Activated CD4-positive, alpha-beta T cell treated with anti-CD3 and anti-CD28 coated beads for 36 hours (primary cell): ENCODE measurements at regions not wholly inside any gene's neighbourhood (a gene's known extent, or its start where the extent isn't known, plus 50 kb on each side); places are given as distances from the start of the nearest gene placed in this dataset.

Experiments
- ATAC-seq: fragments of 200-7000 bp; cut with Tn5 transposase; one replicate; pipeline ENCODE4 v1.10.0; 2021; ENCODE audit warnings: mild to moderate bottlenecking, moderate library complexity
- CTCF ChIA-PET: fragments of 350-600 bp; sonication (Branson Sonifier 250); formaldehyde crosslinking; loops from one replicate; lab custom pipeline; 2021; ENCODE audit warnings: antibody characterized with exemption; lab: Charles Lee
- POLR2A ChIA-PET: fragments of 350-600 bp; sonication (Branson Sonifier 250); formaldehyde crosslinking; loops from one replicate; lab custom pipeline; 2021; ENCODE audit warnings: antibody characterized with exemption, inconsistent platforms; lab: Charles Lee
- DNase-seq: peaks from one replicate; pipeline ENCODE4 v3.0.0-alpha.2; 2020
- H3K27ac Mint-ChIP-seq: one replicate; pipeline ENCODE4 v1.8.0; 2021; ENCODE audit warnings: mixed read lengths
- H3K27me3 Mint-ChIP-seq: one replicate; pipeline ENCODE4 v1.8.0; 2021; ENCODE audit warnings: mixed read lengths
- H3K36me3 Mint-ChIP-seq: one replicate; pipeline ENCODE4 v1.8.0; 2021; ENCODE audit warnings: low read depth, mixed read lengths
- H3K4me1 Mint-ChIP-seq: one replicate; pipeline ENCODE4 v1.8.0; 2021; ENCODE audit warnings: mixed read lengths
- H3K4me3 Mint-ChIP-seq: one replicate; pipeline ENCODE4 v1.8.0; 2021; ENCODE audit warnings: mild to moderate bottlenecking, moderate library complexity, mixed read lengths
- H3K9me3 Mint-ChIP-seq: one replicate; pipeline ENCODE4 v1.8.0; 2021; ENCODE audit warnings: low read depth, mixed read lengths
- intact Hi-C, 2 experiments: fragments of 100-400 bp; cut with DNase I in 1 of 2; cut with micrococcal nuclease in 1 of 2; formaldehyde crosslinking; loops; one replicate each; pipeline versions ENCODE4 v1.14.2 to v1.15.1; 2022 to 2024; cut with DNase I, micrococcal nuclease

DNA sequence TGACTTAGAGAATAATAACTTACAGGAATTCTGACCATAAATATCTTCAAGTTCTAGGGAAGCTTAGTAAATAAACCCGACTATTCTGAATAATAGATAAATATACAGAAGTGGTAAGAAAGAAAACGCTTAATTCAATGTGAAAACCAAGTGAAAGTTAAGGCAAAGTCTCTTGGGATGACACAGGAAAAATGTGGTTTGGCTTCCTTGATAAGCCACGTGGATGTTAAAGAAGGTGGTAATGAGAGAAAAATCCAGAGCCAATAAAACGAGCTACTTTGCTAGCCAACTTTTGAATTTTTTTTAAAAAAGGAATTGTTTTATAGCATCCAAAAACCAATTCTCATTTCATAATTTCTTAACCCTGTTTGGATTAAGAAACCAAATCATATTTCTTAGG lies 166.2 kb upstream of the VRK2 start:
- Mint-ChIP-seq H3K36me3 (no peaks in the 10 kb centered on the region), H3K4me1 (no peaks in the 10 kb centered on the region), H3K27me3 (no peaks in the 10 kb centered on the region), H3K9me3 (no peaks in the 10 kb centered on the region), H3K4me3 (no peak overlapping the region), H3K27ac (no peak overlapping the region)
- ChIA-PET POLR2A (no interaction called here), CTCF (no interaction called here)
- ATAC-seq (no peak), DNase-seq (no peak)
- intact Hi-C loops: no loop called here

DNA sequence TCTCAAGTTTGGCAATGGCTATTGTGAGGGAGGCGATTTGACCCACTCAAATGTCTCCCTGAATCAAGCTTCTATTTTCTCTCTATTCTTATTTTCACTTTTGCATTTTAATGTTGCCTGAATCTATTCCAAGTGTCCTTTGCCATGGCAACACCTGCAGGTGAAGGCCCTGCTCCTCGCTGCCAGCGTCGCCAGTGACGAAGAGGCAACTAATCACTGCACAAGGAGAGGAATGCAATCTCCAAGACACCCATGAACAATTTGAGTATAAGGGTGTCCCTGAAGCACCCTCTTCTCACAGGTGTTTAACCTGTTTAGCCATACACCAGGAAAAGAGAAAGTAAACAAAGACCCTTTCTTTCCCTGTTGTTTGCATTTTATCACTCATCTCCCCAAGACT lies 165.6 kb upstream of the VRK2 start:
- Mint-ChIP-seq H3K9me3 (no peaks in the 10 kb centered on the region), H3K4me3 (no peak overlapping the region), H3K36me3 (no peaks in the 10 kb centered on the region), H3K4me1 (no peaks in the 10 kb centered on the region), H3K27ac (no peak overlapping the region), H3K27me3 (no peaks in the 10 kb centered on the region)
- ATAC-seq: no peak
- intact Hi-C loops: no loop called here
- ChIA-PET POLR2A (no interaction called here), CTCF (no interaction called here)
- no peak for DNase-seq

DNA sequence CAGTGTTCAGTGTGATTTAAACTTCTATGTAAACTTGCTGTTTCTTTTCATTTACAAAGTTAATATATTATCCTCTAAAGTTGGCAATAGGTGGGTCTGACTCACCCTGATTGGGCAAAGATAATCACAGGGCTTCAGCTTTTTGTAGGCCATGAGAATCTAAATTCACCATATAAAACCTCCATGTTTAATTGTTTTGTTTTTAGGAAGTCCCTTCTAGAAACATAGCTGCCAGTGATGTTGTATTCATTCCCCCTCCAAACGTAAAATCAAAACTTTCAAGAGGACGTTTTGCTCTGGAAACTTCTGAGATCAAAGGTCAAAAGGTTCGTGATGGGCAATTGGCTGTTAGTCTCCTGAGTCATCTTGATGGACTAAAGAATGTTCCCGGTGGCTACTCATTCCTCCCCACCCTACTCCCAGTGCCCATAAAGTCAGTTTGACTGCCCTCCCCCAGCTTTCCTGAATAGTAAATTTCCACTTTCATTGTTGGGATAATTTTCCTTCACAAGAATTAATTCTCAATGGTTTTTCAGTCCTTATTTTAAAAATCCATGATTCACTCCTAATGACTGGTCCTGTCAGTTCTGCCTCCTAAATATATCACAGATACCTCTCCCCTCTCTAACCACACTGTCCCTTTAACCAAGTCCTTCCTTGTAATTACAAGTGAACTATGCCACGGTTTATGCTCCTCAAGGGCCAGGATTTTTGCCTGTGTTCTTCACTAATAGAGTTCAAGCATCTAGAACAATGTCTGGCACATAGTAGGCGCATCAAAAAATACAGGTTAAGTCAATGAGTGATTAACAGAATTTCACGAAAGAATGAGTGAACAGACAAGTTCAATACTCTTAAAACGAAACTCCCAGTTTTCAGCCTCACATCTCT lies 164.4 kb upstream of the VRK2 start:
- Mint-ChIP-seq H3K27ac (no peak overlapping the region), H3K36me3 (no peaks in the 10 kb centered on the region), H3K4me1 (no peaks in the 10 kb centered on the region), H3K4me3 (no peak overlapping the region), H3K27me3 (no peaks in the 10 kb centered on the region), H3K9me3 (no peaks in the 10 kb centered on the region)
- POLR2A ChIA-PET: no interaction called here
- ATAC-seq (no peak), DNase-seq (no peak)
- CTCF ChIA-PET: no interaction called here
- intact Hi-C loops: no loop called here

DNA sequence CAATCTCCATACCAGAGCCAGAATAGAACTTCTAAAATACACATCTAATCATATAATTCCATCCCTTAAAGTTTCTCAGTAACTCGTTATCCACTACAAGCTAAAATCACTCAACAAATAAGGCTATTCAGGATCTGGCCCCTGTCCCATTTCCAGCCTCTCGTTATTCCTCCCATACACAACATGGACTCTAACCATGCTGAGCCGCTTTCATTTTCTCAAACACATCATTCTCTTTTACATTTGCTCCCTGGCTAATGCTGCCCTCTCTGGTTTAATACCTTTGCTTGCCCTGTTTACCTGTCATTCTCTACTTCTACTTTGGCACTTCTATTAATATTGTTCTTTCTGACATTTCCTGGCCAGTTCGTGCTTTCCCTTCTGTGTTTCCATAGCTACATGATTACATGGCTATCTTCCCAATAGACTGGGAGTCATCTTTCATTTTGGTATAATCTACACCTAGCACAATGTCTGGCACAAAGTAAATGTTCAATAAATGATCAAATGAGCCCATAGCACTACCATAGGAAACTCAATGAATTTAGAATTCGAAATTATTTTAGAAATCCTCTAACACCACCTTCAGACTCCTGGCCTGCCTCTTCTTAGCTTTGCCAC lies 163.6 kb upstream of the VRK2 start:
- Mint-ChIP-seq H3K27ac (no peak overlapping the region), H3K4me3 (no peak overlapping the region), H3K36me3 (no peaks in the 10 kb centered on the region), H3K4me1 (no peaks in the 10 kb centered on the region), H3K27me3 (no peaks in the 10 kb centered on the region), H3K9me3 (no peaks in the 10 kb centered on the region)
- intact Hi-C loops: no loop called here
- ATAC-seq (no peak), DNase-seq (no peak)
- ChIA-PET POLR2A (no interaction called here), CTCF (no interaction called here)

DNA sequence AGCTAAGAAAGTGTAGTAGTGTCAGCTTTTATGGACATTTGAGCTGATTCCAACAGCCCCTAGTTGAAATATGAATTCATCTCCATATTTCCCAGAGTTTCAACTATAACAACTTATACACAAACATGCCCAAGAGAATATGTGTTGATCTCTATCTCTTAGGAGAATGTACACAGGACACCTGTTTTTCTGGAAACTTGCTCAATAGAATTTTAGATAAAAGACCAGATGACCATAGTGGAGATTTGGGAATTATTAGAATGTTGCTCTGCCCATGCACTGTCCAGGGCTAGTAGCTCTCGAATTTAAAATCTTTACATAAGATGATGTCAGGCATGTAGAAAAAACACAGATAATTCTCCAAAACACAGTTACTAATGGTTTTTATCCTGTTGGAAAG lies 162.3 kb upstream of the VRK2 start:
- CTCF ChIA-PET: interaction anchor here (0.8 to 1.4 kb wide), 2 partner anchors 14 to 15 kb away, joined by 3 read pairs; no protein-coding TSS in a partner anchor
- ATAC-seq (no peak), DNase-seq (no peak)
- H3K9me3 Mint-ChIP-seq: no peaks in the 10 kb centered on the region
- H3K4me3 Mint-ChIP-seq: no peak overlapping the region
- peaks cover 4% of the 10 kb centered on the region for H3K4me1 Mint-ChIP-seq
- H3K27me3 Mint-ChIP-seq: no peaks in the 10 kb centered on the region
- intact Hi-C loops: no loop called here
- no peak overlapping the region for H3K27ac Mint-ChIP-seq
- POLR2A ChIA-PET: no interaction called here
- no peaks in the 10 kb centered on the region for H3K36me3 Mint-ChIP-seq

DNA sequence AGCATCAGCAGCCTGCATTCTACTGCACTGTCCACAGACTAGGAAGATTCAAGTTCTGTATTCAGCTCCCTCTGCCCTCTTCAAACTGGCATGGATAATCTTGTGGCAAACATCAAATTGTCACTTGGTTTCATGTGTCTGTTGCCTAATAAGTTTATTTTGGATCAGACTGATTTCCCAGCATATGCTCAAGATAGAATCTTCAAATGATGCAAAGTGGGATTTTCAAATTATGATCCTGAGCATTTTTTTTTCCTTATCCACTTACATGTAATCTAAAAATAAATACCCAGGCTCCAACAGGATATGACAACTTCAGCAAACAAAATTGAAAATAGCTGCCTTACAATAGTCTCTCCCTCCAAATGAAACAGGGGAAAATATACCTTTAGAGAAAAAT lies 160.9 kb upstream of the VRK2 start:
- DNase-seq: no peak
- ATAC-seq: no peak
- Mint-ChIP-seq H3K4me1 (peaks cover 4% of the 10 kb centered on the region), H3K9me3 (no peaks in the 10 kb centered on the region), H3K4me3 (no peak overlapping the region), H3K27ac (no peak overlapping the region), H3K36me3 (no peaks in the 10 kb centered on the region), H3K27me3 (no peaks in the 10 kb centered on the region)
- POLR2A ChIA-PET: no interaction called here
- intact Hi-C loops: no loop called here
- CTCF ChIA-PET: no interaction called here

DNA sequence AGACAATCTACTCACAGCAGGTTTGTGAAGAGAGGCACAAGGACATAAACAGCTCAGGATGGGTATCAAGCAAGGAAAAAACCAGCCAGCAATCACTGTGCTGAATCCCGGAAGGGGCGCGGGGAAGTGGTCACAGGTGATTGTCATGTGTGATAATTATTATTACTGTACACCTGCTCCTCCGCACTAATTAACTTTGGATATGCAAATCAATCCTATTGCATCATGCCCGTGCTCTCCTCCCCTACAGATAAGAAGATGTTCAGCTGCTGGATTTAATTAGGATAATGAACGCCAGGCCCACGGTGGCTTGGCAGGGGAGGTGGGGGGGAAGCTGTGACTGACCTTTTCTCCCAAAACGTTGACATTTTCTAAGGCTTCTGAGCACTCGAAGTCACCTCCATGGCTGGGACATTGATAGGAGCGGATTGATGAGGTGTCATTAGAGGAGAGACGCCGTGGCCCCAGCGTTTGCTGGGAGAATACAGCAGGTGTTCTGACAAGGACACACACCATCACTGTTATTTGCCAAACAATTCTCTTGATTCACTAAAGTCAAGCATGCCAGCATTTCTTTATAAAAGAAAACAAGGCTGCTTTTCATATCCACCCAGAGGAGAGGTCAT lies 160.3 kb upstream of the VRK2 start:
- no peak for ATAC-seq
- no peaks in the 10 kb centered on the region for H3K36me3 Mint-ChIP-seq
- intact Hi-C loops: no loop called here
- ChIA-PET POLR2A (no interaction called here), CTCF (no interaction called here)
- no peak overlapping the region for H3K4me3 Mint-ChIP-seq
- H3K27me3 Mint-ChIP-seq: no peaks in the 10 kb centered on the region
- DNase-seq: no peak
- no peaks in the 10 kb centered on the region for H3K9me3 Mint-ChIP-seq
- H3K4me1 Mint-ChIP-seq: peaks cover 4% of the 10 kb centered on the region
- no peak overlapping the region for H3K27ac Mint-ChIP-seq

DNA sequence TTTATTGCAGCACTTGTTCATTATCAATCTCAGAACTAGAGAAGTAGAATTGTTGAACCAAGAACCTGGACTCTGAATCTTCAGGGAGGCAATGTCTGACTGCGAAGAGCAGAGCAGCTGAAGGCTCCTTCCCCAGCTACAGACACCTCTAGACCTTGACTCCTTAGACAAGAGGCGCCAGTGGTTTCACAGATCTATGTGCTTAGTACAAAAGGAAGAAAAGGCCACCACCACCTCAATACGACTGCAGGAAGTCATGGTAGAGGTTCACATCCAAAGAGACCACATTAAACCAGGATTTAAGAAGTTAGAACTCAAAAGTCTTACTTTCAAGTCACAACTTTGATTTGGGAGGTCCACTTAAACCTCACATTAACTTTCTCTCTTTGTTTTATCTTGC lies 158.1 kb upstream of the VRK2 start:
- no peak for ATAC-seq
- ChIA-PET CTCF (interaction anchor here (0.6 to 0.7 kb wide), 2 partner anchors 78 to 169 kb away, joined by 3 read pairs; no protein-coding TSS in a partner anchor), POLR2A (no interaction called here)
- intact Hi-C loops: no loop called here
- Mint-ChIP-seq H3K36me3 (no peaks in the 10 kb centered on the region), H3K9me3 (no peaks in the 10 kb centered on the region), H3K4me3 (no peak overlapping the region), H3K27ac (no peak overlapping the region), H3K27me3 (no peaks in the 10 kb centered on the region), H3K4me1 (peaks cover 4% of the 10 kb centered on the region)
- no peak for DNase-seq

DNA sequence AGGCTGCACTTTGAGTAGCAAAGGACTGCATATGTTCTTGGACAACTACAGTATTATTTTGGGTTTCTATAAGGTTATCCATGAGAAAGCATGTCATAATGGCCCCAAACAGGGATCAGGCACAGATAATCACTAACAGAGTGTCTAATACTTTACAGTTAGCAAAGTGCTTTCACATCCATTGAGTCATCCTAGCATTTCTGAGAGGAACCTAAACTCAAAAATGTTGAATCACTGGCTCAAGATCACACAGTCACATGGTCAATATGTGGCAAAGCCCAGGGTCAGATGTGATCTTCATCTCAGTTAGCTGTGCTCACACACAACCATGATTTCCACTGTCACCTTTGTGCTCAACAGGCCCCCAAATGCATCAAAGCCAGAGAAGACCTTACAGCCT lies 156.1 kb upstream of the VRK2 start:
- DNase-seq (no peak), ATAC-seq (peak; percentile 55)
- POLR2A ChIA-PET: no interaction called here
- H3K27me3 Mint-ChIP-seq: peaks cover 3% of the 10 kb centered on the region
- no peak overlapping the region for H3K4me3 Mint-ChIP-seq
- no peaks in the 10 kb centered on the region for H3K36me3 Mint-ChIP-seq
- no peaks in the 10 kb centered on the region for H3K9me3 Mint-ChIP-seq
- peaks cover 4% of the 10 kb centered on the region for H3K4me1 Mint-ChIP-seq
- no peak overlapping the region for H3K27ac Mint-ChIP-seq
- intact Hi-C loops: no loop called here
- CTCF ChIA-PET: no interaction called here

DNA sequence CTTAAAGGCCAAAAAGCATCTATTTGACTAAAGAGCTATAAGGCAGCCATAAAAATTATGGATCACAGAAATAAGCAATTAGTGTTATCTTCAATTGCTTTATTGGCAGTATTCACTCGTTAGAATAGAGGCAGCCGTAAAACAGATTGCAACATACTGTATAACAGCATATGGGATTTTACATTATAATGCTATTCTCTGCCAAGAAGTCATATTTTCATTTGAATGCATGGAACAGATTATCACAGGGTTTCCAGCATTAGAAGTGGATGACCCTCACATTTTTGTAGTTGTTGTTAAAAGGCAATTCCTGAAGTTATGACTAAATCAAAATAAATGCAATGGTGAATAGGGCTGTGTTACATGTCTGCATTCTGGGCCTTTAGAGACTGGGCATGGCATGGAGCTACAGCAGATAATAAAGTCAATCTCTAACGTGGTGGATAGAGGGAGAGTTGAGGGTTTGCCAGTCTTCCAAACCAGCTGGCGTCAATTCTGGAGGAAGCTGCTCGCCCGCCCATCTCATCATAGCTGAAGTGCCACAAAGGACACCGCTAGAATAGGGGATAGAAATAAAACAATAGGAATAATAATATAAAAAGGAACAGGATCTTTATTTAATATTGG lies 155.4 kb upstream of the VRK2 start:
- intact Hi-C loops: no loop called here
- Mint-ChIP-seq H3K27me3 (peaks cover 3% of the 10 kb centered on the region), H3K9me3 (no peaks in the 10 kb centered on the region), H3K36me3 (no peaks in the 10 kb centered on the region), H3K4me3 (no peak overlapping the region), H3K4me1 (peaks cover 4% of the 10 kb centered on the region), H3K27ac (no peak overlapping the region)
- ChIA-PET CTCF (no interaction called here), POLR2A (no interaction called here)
- DNase-seq (no peak), ATAC-seq (no peak)

DNA sequence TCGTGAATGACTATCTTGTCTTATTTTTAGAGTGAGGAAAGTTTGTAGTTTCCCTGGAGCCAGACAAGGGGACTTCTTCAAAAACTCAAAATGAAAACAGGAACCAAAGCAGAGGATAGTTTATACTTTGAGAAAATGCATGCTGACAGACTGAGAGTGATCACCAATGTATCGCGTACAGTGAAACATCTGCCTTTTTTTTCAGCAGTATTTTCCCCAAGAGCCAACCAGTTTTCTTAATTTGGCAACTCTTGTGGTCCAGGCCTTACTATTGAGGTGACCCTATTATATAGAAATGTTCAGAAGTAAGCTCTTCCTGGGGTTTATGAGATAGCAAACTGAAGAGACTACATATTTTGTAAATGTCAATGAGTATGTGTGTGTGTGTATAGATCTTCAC lies 153.7 kb upstream of the VRK2 start:
- H3K4me3 Mint-ChIP-seq: no peak overlapping the region
- ATAC-seq: no peak
- POLR2A ChIA-PET: no interaction called here

More for the DNA sequence above, 153.7 kb upstream of the VRK2 start:
- Mint-ChIP-seq H3K27ac (no peak overlapping the region), H3K36me3 (no peaks in the 10 kb centered on the region), H3K9me3 (no peaks in the 10 kb centered on the region), H3K27me3 (peaks cover 3% of the 10 kb centered on the region), H3K4me1 (peaks cover 4% of the 10 kb centered on the region)
- intact Hi-C loops: no loop called here
- CTCF ChIA-PET: interaction anchor here (0.5 kb wide), 1 partner anchor 1133 kb away, joined by 3 read pairs; no protein-coding TSS in a partner anchor
- DNase-seq: no peak
